ENCODE measurements at regions not wholly inside any gene's neighbourhood (a gene's known extent, or its start where the extent isn't known, plus 50 kb on each side); places are given as distances from the start of the nearest gene placed in this dataset.

GRCh38 chr22:34763496-34763895 lies 302.5 kb upstream of the ISX start:
- no peak for TF ChIP-seq POLR2A (IDR thresholded peaks at IDR 0.05)
- TF ChIP-seq CTCF (IDR thresholded peaks at IDR 0.05 in 8 of 11, conservative IDR thresholded peaks at IDR 0.05 in 3 of 11), result no peak

All from spleen (tissue), 7 donors.